H9 (cell line): ENCODE measurements at regions not wholly inside any gene's neighbourhood (a gene's known extent, or its start where the extent isn't known, plus 50 kb on each side); places are given as distances from the start of the nearest gene placed in this dataset.
A peak's percentile ranks its signal among the peaks of the same experiment; 100 is the strongest.

ENCODE experiments used
- DNase-seq: peaks from one replicate; pipeline ENCODE4 v3.0.0-alpha.2; 2017
- H2AFZ ChIP-seq: one replicate; pipeline ENCODE4 v1.6.1; 2013; ENCODE audit warnings: mild to moderate bottlenecking, low read length, control low read depth, moderate library complexity
- H2AK5ac ChIP-seq: 2 replicates; pipeline ENCODE4 v1.6.1; 2013; ENCODE audit warnings: low read length, control low read depth, mixed read lengths; ENCODE audit not compliant: insufficient read length
- H2BK120ac ChIP-seq: one replicate; pipeline ENCODE4 v1.6.1; 2013; ENCODE audit warnings: low read depth, mild to moderate bottlenecking, low read length, control low read depth, inconsistent platforms; ENCODE audit not compliant: poor library complexity, severe bottlenecking
- H2BK12ac ChIP-seq: 2 replicates; pipeline ENCODE4 v1.6.1; 2013; ENCODE audit warnings: low read length, control low read depth, mixed read lengths, low read depth; ENCODE audit not compliant: insufficient read length
- H2BK15ac ChIP-seq: 2 replicates; pipeline ENCODE4 v1.6.1; 2013; ENCODE audit warnings: low read depth, low read length, control low read depth
- H2BK20ac ChIP-seq: one replicate; pipeline ENCODE4 v1.6.1; 2013; ENCODE audit warnings: low read depth, mild to moderate bottlenecking, low read length, control low read depth, inconsistent platforms; ENCODE audit not compliant: poor library complexity, severe bottlenecking
- H2BK5ac ChIP-seq: 2 replicates; pipeline ENCODE4 v1.6.1; 2013; ENCODE audit warnings: low read length, control low read depth, mixed read lengths; ENCODE audit not compliant: insufficient read length
- H3K14ac ChIP-seq: 2 replicates; pipeline ENCODE4 v1.6.1; 2013; ENCODE audit warnings: low read length, control low read depth; ENCODE audit not compliant: insufficient read depth
- H3K18ac ChIP-seq: 2 replicates; pipeline ENCODE4 v1.6.1; 2013; ENCODE audit warnings: low read depth, mild to moderate bottlenecking, mixed read lengths, low read length, control low read depth; ENCODE audit not compliant: insufficient read length
- H3K23ac ChIP-seq: 2 replicates; pipeline ENCODE4 v1.6.1; 2013; ENCODE audit warnings: low read length, control low read depth, mixed read lengths, low read depth; ENCODE audit not compliant: insufficient read length
- H3K23me2 ChIP-seq: 2 replicates; pipeline ENCODE4 v1.6.1; 2013; ENCODE audit warnings: low read depth, mild to moderate bottlenecking, mixed read lengths, low read length, control low read depth; ENCODE audit not compliant: insufficient read length, poor library complexity, severe bottlenecking
- H3K27ac ChIP-seq: 2 replicates; pipeline ENCODE4 v1.5.1; 2013; ENCODE audit warnings: low read length, control low read depth, mixed read lengths, low read depth; ENCODE audit not compliant: insufficient read length
- H3K27me3 ChIP-seq: 2 replicates; pipeline ENCODE4 v1.6.1; 2013; ENCODE audit warnings: low read length, control low read depth, inconsistent platforms; ENCODE audit not compliant: insufficient read depth
- H3K4ac ChIP-seq: 2 replicates; pipeline ENCODE4 v1.6.1; 2013; ENCODE audit warnings: low read depth, mild to moderate bottlenecking, control low read depth, inconsistent platforms, low read length, moderate library complexity
- H3K4me1 ChIP-seq: 2 replicates; pipeline ENCODE4 v1.6.1; 2013; ENCODE audit warnings: low read length, control low read depth, inconsistent platforms; ENCODE audit not compliant: insufficient read depth
- H3K4me2 ChIP-seq: 2 replicates; pipeline ENCODE4 v1.6.1; 2013; ENCODE audit warnings: low read length, control low read depth, mixed read lengths; ENCODE audit not compliant: insufficient read length, insufficient read depth
- H3K56ac ChIP-seq: 2 replicates; pipeline ENCODE4 v1.6.1; 2013; ENCODE audit warnings: low read depth, mild to moderate bottlenecking, mixed read lengths, low read length, control low read depth; ENCODE audit not compliant: insufficient read length
- H3K79me1 ChIP-seq: 2 replicates; pipeline ENCODE4 v1.6.1; 2013; ENCODE audit warnings: low read depth, mild to moderate bottlenecking, moderate library complexity, low read length, control low read depth, inconsistent platforms; ENCODE audit not compliant: insufficient read depth, poor library complexity, severe bottlenecking
- H3K79me2 ChIP-seq: 2 replicates; pipeline ENCODE4 v1.6.1; 2013; ENCODE audit warnings: low read length, control low read depth, inconsistent platforms; ENCODE audit not compliant: insufficient read depth
- H3K9ac ChIP-seq: 2 replicates; pipeline ENCODE4 v1.6.1; 2013; ENCODE audit warnings: low read length, control low read depth, mixed read lengths; ENCODE audit not compliant: insufficient read length; ENCODE audit errors: extremely low read depth
- H3K9me3 ChIP-seq: one replicate; pipeline ENCODE4 v1.6.1; 2013; ENCODE audit warnings: low read depth, low read length, inconsistent platforms; ENCODE audit not compliant: control insufficient read depth
- H3T11ph ChIP-seq: one replicate; pipeline ENCODE4 v1.6.1; 2013; ENCODE audit warnings: mild to moderate bottlenecking, low read length, control low read depth, inconsistent platforms
- H4K20me1 ChIP-seq: one replicate; pipeline ENCODE4 v1.6.1; 2013; ENCODE audit not compliant: control insufficient read depth, insufficient read length, insufficient read depth
- H4K5ac ChIP-seq: 2 replicates; pipeline ENCODE4 v1.6.1; 2013; ENCODE audit warnings: low read depth, mild to moderate bottlenecking, mixed read lengths, low read length, control low read depth; ENCODE audit not compliant: insufficient read length
- H4K8ac ChIP-seq: replicated peaks from 2 replicates; pipeline ENCODE4 v1.6.1; 2013; ENCODE audit warnings: low read length, control low read depth, mixed read lengths, low read depth; ENCODE audit not compliant: insufficient read length
- H4K91ac ChIP-seq: 2 replicates; pipeline ENCODE4 v1.6.1; 2013; ENCODE audit warnings: low read depth, mild to moderate bottlenecking, moderate library complexity, mixed read lengths, low read length, control low read depth; ENCODE audit not compliant: insufficient read length
- H3K27ac Mint-ChIP-seq, 3 experiments: 2 replicates in 2 of 3; 3 replicates in 1 of 3; pipeline ENCODE4 v1.8.0; 2020 to 2021; ENCODE audit warnings: mixed read lengths in 3 of 3, mild to moderate bottlenecking in 1 of 3, moderate library complexity in 1 of 3
- H3K27me3 Mint-ChIP-seq: 2 replicates; pipeline ENCODE4 v1.8.0; 2021; ENCODE audit warnings: low read depth, mild to moderate bottlenecking, moderate library complexity, mixed read lengths
- H3K36me3 Mint-ChIP-seq, 3 experiments: 2 replicates in 2 of 3; 3 replicates in 1 of 3; pipeline ENCODE4 v1.8.0; 2020 to 2021; ENCODE audit warnings: low read depth in 3 of 3, mixed read lengths in 3 of 3; ENCODE audit not compliant: insufficient read depth in 1 of 3
- H3K4me1 Mint-ChIP-seq, 2 experiments: 2 replicates each; pipeline ENCODE4 v1.8.0; 2020; ENCODE audit warnings: mixed read lengths in 2 of 2
- H3K4me3 Mint-ChIP-seq, 2 experiments: 2 replicates in 1 of 2; 3 replicates in 1 of 2; pipeline ENCODE4 v1.8.0; 2020 to 2021; ENCODE audit warnings: mild to moderate bottlenecking in 2 of 2, mixed read lengths in 2 of 2, moderate library complexity in 1 of 2
- H3K9me3 Mint-ChIP-seq, 2 experiments: 2 replicates in 1 of 2; 3 replicates in 1 of 2; pipeline ENCODE4 v1.8.0; 2020; ENCODE audit warnings: mild to moderate bottlenecking in 2 of 2, mixed read lengths in 2 of 2, moderate library complexity in 1 of 2
- WGBS: extraction: QIAGEN DNeasy Blood & Tissue Kit; methylation state at CpG from one replicate; pipeline ENCODE4 v1.1.7; 2013; ENCODE audit warnings: missing lambda C conversion rate, low lambda C conversion rate, mixed read lengths; ENCODE audit not compliant: insufficient read length; ENCODE audit errors: extremely low coverage; 5-methylcytosine and 5-hydroxymethylcytosine counted together
- TF ChIP-seq, protein P1 (sequence below): fragments of 200-600 bp; sonication (generic); conservative IDR thresholded peaks from 3 replicates; pipeline ENCODE4 v1.8.0; 2021; ENCODE audit warnings: antibody characterized with exemption, mild to moderate bottlenecking

- peak overlapping the region; percentile 60 for H2BK12ac ChIP-seq
- no peaks in the 10 kb centered on the region for H3K4me1 ChIP-seq
- H3K79me1 ChIP-seq, result no peaks in the 10 kb centered on the region
- H3K27me3 ChIP-seq, result no peaks in the 10 kb centered on the region
- no peak overlapping the region for H3K27ac ChIP-seq
- Mint-ChIP-seq H3K4me1 (peaks cover 10% of the 10 kb centered on the region in 2 experiments), H3K9me3 (no peaks in the 10 kb centered on the region), H3K4me3 (no peak overlapping the region), H3K27ac (no peak overlapping the region), H3K36me3 (no peaks in the 10 kb centered on the region), H3K27me3 (peaks cover 2% of the 10 kb centered on the region)
- no peak overlapping the region for H3K9ac ChIP-seq
- no CpG with 5 or more reads among the region's 5 CpGs for WGBS
- H2AK5ac ChIP-seq, result no peak overlapping the region
- no peak overlapping the region for H2BK120ac ChIP-seq
- TF ChIP-seq, protein P1, sequence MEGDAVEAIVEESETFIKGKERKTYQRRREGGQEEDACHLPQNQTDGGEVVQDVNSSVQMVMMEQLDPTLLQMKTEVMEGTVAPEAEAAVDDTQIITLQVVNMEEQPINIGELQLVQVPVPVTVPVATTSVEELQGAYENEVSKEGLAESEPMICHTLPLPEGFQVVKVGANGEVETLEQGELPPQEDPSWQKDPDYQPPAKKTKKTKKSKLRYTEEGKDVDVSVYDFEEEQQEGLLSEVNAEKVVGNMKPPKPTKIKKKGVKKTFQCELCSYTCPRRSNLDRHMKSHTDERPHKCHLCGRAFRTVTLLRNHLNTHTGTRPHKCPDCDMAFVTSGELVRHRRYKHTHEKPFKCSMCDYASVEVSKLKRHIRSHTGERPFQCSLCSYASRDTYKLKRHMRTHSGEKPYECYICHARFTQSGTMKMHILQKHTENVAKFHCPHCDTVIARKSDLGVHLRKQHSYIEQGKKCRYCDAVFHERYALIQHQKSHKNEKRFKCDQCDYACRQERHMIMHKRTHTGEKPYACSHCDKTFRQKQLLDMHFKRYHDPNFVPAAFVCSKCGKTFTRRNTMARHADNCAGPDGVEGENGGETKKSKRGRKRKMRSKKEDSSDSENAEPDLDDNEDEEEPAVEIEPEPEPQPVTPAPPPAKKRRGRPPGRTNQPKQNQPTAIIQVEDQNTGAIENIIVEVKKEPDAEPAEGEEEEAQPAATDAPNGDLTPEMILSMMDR, result no peak
- H3K18ac ChIP-seq, result no peak overlapping the region
- no peak overlapping the region for H4K91ac ChIP-seq
- no peak overlapping the region for H3K4ac ChIP-seq
- H4K8ac ChIP-seq, result no peak overlapping the region
- no peak overlapping the region for H3K56ac ChIP-seq
- H2AFZ ChIP-seq, result no peak overlapping the region
- no peak overlapping the region for H3K23ac ChIP-seq
- no peaks in the 10 kb centered on the region for H3K79me2 ChIP-seq
- H2BK20ac ChIP-seq, result no peak overlapping the region
- no peaks in the 10 kb centered on the region for H3K23me2 ChIP-seq
- H3K4me2 ChIP-seq, result no peak overlapping the region
- no peak overlapping the region for H4K5ac ChIP-seq
- no peak overlapping the region for H3T11ph ChIP-seq
- H3K14ac ChIP-seq, result 0 out of 2 replicates have a peak overlapping the region, but pooled peaks have one; percentile 20
- no peak overlapping the region for H2BK15ac ChIP-seq
- DNase-seq, result no peak
- H4K20me1 ChIP-seq, result no peaks in the 10 kb centered on the region
- H3K9me3 ChIP-seq, result no peaks in the 10 kb centered on the region
- no peak overlapping the region for H2BK5ac ChIP-seq
These were observed 62.9 kb upstream of the ELK3 start for GRCh38 chr12:96131230-96131788.
